ENCODE measurements at regions not wholly inside any gene's neighbourhood (a gene's known extent, or its start where the extent isn't known, plus 50 kb on each side); places are given as distances from the start of the nearest gene placed in this dataset.

GRCh38 chr15:95021816-95022215 is 790.5 kb downstream of the MCTP2 start (continued):
- TF ChIP-seq CHD7 (IDR thresholded peaks at IDR 0.05; ENCODE audit: insufficient replicate concordance, low read length) (no peak), TCF12 (IDR thresholded peaks at IDR 0.05; ENCODE audit: low read depth, low read length) (no peak), ATF2 (IDR thresholded peaks at IDR 0.05; ENCODE audit: low read length) (no peak), HDAC6 (IDR thresholded peaks at IDR 0.05; ENCODE audit: low read depth, low read length) (no peak), SAP30 (IDR thresholded peaks at IDR 0.05; ENCODE audit: insufficient read depth, insufficient replicate concordance, low read length) (no peak), CBX5 (IDR thresholded peaks at IDR 0.05; ENCODE audit: low read depth, low read length) (no peak), RBBP5 (IDR thresholded peaks at IDR 0.05; ENCODE audit: borderline replicate concordance, low read depth, low read length) (no peak), SP2 (IDR thresholded peaks at IDR 0.05; ENCODE audit: low read length) (no peak), KDM5A (IDR thresholded peaks at IDR 0.05; ENCODE audit: low read length) (no peak), HDAC2 (IDR thresholded peaks at IDR 0.05; ENCODE audit: borderline replicate concordance in 1 of 2, low read depth in 2 of 2, low read length in 2 of 2) (no peak)

All from H1 (cell line).